HG02973 (cell line): ENCODE measurements at regions not wholly inside any gene's neighbourhood (a gene's known extent, or its start where the extent isn't known, plus 50 kb on each side); places are given as distances from the start of the nearest gene placed in this dataset.
"Not testable (repeated sequence)": the region's sequence is repeated elsewhere in the genome, so short reads cannot be mapped to it uniquely, and the experiment has no call there.

Source experiments
- ATAC-seq: cut with Tn5 transposase; IDR thresholded peaks from one replicate; pipeline ENCODE4 v1.9.1; 2021; ENCODE audit warnings: moderate library complexity; ENCODE audit not compliant: unreplicated experiment

- no peak for ATAC-seq
These were observed 299.7 kb downstream of the DLEU7 start for GRCh38 chr13:50543782-50544181.

GRCh38 chr13:50544211-50544610, 299.3 kb downstream of the DLEU7 start:
- ATAC-seq: no peak

GRCh38 chr13:50547175-50547574, 296.3 kb downstream of the DLEU7 start:
- ATAC-seq: not testable (repeated sequence)

GRCh38 chr13:50548586-50548985, 294.9 kb downstream of the DLEU7 start:
- no peak for ATAC-seq

GRCh38 chr13:50549221-50549942, 294.1 kb downstream of the DLEU7 start:
- no peak for ATAC-seq

GRCh38 chr13:50550151-50550550, 293.3 kb downstream of the DLEU7 start:
- no peak for ATAC-seq

- no peak for ATAC-seq
These were observed 291.0 kb downstream of the DLEU7 start for GRCh38 chr13:50552424-50552966.

GRCh38 chr13:50561739-50562138, 281.8 kb downstream of the DLEU7 start:
- ATAC-seq: no peak

GRCh38 chr13:50566646-50567045, 276.8 kb downstream of the DLEU7 start:
- no peak for ATAC-seq

GRCh38 chr13:50572129-50572528, 271.4 kb downstream of the DLEU7 start:
- no peak for ATAC-seq

GRCh38 chr13:50573066-50573465, 270.4 kb downstream of the DLEU7 start:
- ATAC-seq: no peak

GRCh38 chr13:50574731-50575130, 268.8 kb downstream of the DLEU7 start:
- ATAC-seq: no peak

GRCh38 chr13:50575138-50575537, 268.4 kb downstream of the DLEU7 start:
- no peak for ATAC-seq

GRCh38 chr13:50576156-50576555, 267.3 kb downstream of the DLEU7 start:
- no peak for ATAC-seq

- no peak for ATAC-seq
These were observed 265.7 kb downstream of the DLEU7 start for GRCh38 chr13:50577806-50578205.

- no peak for ATAC-seq
These were observed 262.7 kb downstream of the DLEU7 start for GRCh38 chr13:50580684-50581305.

GRCh38 chr13:50581586-50582196, 261.8 kb downstream of the DLEU7 start:
- ATAC-seq: no peak

- ATAC-seq: no peak
These were observed 258.5 kb downstream of the DLEU7 start for GRCh38 chr13:50584856-50585580.

GRCh38 chr13:50585674-50586413, 257.6 kb downstream of the DLEU7 start:
- ATAC-seq: no peak

- ATAC-seq: no peak
These were observed 256.9 kb downstream of the DLEU7 start for GRCh38 chr13:50586414-50587083.
